ENCODE measurements at regions not wholly inside any gene's neighbourhood (a gene's known extent, or its start where the extent isn't known, plus 50 kb on each side); places are given as distances from the start of the nearest gene placed in this dataset.

GRCh38 chr20:17108896-17109295 is 117.9 kb upstream of the PCSK2 start:
- no peak for DNase-seq (ENCODE audit: low read depth)
- H3K4me3 ChIP-seq (ENCODE audit: low read length) = no peak overlapping the region
- TF ChIP-seq CTCF (conservative IDR thresholded peaks at IDR 0.05; ENCODE audit: low read length) = no peak

GRCh38 chr20:17109307-17109706 is 117.5 kb upstream of the PCSK2 start:
- TF ChIP-seq CTCF (conservative IDR thresholded peaks at IDR 0.05; ENCODE audit: low read length) = no peak
- no peak for DNase-seq (ENCODE audit: low read depth)
- no peak overlapping the region for H3K4me3 ChIP-seq (ENCODE audit: low read length)

GRCh38 chr20:17128206-17128605 is 98.6 kb upstream of the PCSK2 start:
- DNase-seq (ENCODE audit: low read depth) = no peak
- no peak overlapping the region for H3K4me3 ChIP-seq (ENCODE audit: low read length)
- TF ChIP-seq CTCF (conservative IDR thresholded peaks at IDR 0.05; ENCODE audit: low read length) = no peak

GRCh38 chr20:17129089-17129488 is 97.8 kb upstream of the PCSK2 start:
- DNase-seq (ENCODE audit: low read depth) = no peak
- H3K4me3 ChIP-seq (ENCODE audit: low read length) = no peak overlapping the region
- no peak for TF ChIP-seq CTCF (conservative IDR thresholded peaks at IDR 0.05; ENCODE audit: low read length)

GRCh38 chr20:17137692-17138091 is 89.1 kb upstream of the PCSK2 start:
- peak; percentile 2 for DNase-seq (ENCODE audit: low read depth)
- H3K4me3 ChIP-seq (ENCODE audit: low read length) = no peak overlapping the region
- no peak for TF ChIP-seq CTCF (conservative IDR thresholded peaks at IDR 0.05; ENCODE audit: low read length)

- DNase-seq (ENCODE audit: low read depth) = no peak
- no peak overlapping the region for H3K4me3 ChIP-seq (ENCODE audit: low read length)
- no peak for TF ChIP-seq CTCF (conservative IDR thresholded peaks at IDR 0.05; ENCODE audit: low read length)
These were observed 88.6 kb upstream of the PCSK2 start for GRCh38 chr20:17138237-17138636.

- no peak for TF ChIP-seq CTCF (conservative IDR thresholded peaks at IDR 0.05; ENCODE audit: low read length)
- no peak overlapping the region for H3K4me3 ChIP-seq (ENCODE audit: low read length)
- no peak for DNase-seq (ENCODE audit: low read depth)
These were observed 85.9 kb upstream of the PCSK2 start for GRCh38 chr20:17140894-17141293.
